ENCODE measurements at regions not wholly inside any gene's neighbourhood (a gene's known extent, or its start where the extent isn't known, plus 50 kb on each side); places are given as distances from the start of the nearest gene placed in this dataset.

GRCh38 chr17:71535321-71535720 is 585.5 kb upstream of the SOX9 start:
- Histone ChIP-seq H3K27ac (replicated peaks) (no peak overlapping the region), H3K36me3 (no peaks in the 10 kb centered on the region), H3K4me3 (no peak overlapping the region), H3K4me1 (no peaks in the 10 kb centered on the region), H3K9me3 (replicated peaks) (no peaks in the 10 kb centered on the region), H3K27me3 (ENCODE audit: low read depth) (peaks cover under 1% of the 10 kb centered on the region)
- intact Hi-C loops (cut with micrococcal nuclease) = no loop called here
- TF ChIP-seq, protein P1, sequence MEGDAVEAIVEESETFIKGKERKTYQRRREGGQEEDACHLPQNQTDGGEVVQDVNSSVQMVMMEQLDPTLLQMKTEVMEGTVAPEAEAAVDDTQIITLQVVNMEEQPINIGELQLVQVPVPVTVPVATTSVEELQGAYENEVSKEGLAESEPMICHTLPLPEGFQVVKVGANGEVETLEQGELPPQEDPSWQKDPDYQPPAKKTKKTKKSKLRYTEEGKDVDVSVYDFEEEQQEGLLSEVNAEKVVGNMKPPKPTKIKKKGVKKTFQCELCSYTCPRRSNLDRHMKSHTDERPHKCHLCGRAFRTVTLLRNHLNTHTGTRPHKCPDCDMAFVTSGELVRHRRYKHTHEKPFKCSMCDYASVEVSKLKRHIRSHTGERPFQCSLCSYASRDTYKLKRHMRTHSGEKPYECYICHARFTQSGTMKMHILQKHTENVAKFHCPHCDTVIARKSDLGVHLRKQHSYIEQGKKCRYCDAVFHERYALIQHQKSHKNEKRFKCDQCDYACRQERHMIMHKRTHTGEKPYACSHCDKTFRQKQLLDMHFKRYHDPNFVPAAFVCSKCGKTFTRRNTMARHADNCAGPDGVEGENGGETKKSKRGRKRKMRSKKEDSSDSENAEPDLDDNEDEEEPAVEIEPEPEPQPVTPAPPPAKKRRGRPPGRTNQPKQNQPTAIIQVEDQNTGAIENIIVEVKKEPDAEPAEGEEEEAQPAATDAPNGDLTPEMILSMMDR (IDR thresholded peaks at IDR 0.05; ENCODE audit: borderline replicate concordance) = no peak
- no peak for DNase-seq

DNA sequence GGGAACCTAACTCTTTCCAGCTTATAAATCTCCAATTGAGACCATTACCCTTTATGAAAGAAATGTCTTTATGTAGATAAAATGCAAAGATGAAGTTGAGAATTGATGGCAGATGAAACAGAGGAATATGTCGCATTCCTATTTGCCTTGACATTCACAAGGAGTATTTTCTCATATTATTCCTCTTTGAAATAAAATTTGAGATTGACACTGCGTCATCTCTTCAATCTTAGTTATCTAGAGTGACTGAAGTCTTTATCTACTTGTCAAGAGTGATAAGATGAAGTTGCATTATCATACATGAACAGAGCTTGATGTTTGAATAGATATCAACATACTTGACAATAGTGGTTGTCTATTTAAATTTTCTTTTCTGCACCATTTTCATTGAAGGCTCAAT is 574.4 kb upstream of the SOX9 start:
- intact Hi-C loops (cut with micrococcal nuclease) = no loop called here
- Histone ChIP-seq H3K27me3 (ENCODE audit: low read depth) (no peaks in the 10 kb centered on the region), H3K4me1 (no peaks in the 10 kb centered on the region), H3K27ac (replicated peaks) (no peak overlapping the region), H3K4me3 (no peak overlapping the region), H3K36me3 (no peaks in the 10 kb centered on the region), H3K9me3 (replicated peaks) (no peaks in the 10 kb centered on the region)
- no peak for DNase-seq
- TF ChIP-seq, protein P1 (IDR thresholded peaks at IDR 0.05; ENCODE audit: borderline replicate concordance) = no peak

- no peaks in the 10 kb centered on the region for H3K27me3 ChIP-seq (ENCODE audit: low read depth)
- no peaks in the 10 kb centered on the region for H3K9me3 ChIP-seq (replicated peaks)
- no peaks in the 10 kb centered on the region for H3K4me1 ChIP-seq
- H3K4me3 ChIP-seq = no peak overlapping the region
- intact Hi-C loops (cut with micrococcal nuclease) = no loop called here
- H3K27ac ChIP-seq (replicated peaks) = no peak overlapping the region
- no peak for DNase-seq
- TF ChIP-seq, protein P1 (IDR thresholded peaks at IDR 0.05; ENCODE audit: borderline replicate concordance) = no peak
- no peaks in the 10 kb centered on the region for H3K36me3 ChIP-seq
These were observed 572.9 kb upstream of the SOX9 start for GRCh38 chr17:71547904-71548303.

- H3K27me3 ChIP-seq (ENCODE audit: low read depth) = no peaks in the 10 kb centered on the region
- H3K4me1 ChIP-seq = no peaks in the 10 kb centered on the region
- intact Hi-C loops (cut with micrococcal nuclease) = no loop called here
- no peaks in the 10 kb centered on the region for H3K9me3 ChIP-seq (replicated peaks)
- H3K27ac ChIP-seq (replicated peaks) = no peak overlapping the region
- no peak overlapping the region for H3K4me3 ChIP-seq
- no peak for DNase-seq
- TF ChIP-seq, protein P1 (IDR thresholded peaks at IDR 0.05; ENCODE audit: borderline replicate concordance) = no peak
- no peaks in the 10 kb centered on the region for H3K36me3 ChIP-seq
These were observed 572.2 kb upstream of the SOX9 start for GRCh38 chr17:71548540-71549190.

DNA sequence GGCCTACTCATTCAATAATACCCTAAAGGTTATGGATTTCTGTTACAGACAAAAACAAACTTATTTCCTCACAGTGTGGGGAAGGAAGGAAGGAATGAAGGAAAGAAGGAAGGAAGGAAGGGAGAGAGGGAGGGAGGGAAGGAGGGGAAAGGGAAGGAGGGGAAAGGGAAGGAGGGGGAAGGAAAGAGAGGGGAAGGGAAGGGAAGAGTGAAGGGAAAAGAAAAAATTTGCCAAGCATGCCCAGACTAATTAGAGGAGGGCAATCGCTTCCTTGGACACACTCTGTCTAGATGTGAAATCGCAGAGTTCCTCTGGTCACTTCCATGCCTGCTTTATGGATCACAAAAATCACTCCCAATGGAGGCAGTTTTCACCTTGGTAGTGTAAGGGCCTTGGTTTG is 570.1 kb upstream of the SOX9 start:
- no peak overlapping the region for H3K27ac ChIP-seq (replicated peaks)
- no peaks in the 10 kb centered on the region for H3K27me3 ChIP-seq (ENCODE audit: low read depth)
- no peaks in the 10 kb centered on the region for H3K4me1 ChIP-seq
- intact Hi-C loops (cut with micrococcal nuclease) = no loop called here
- no peaks in the 10 kb centered on the region for H3K9me3 ChIP-seq (replicated peaks)
- no peak overlapping the region for H3K4me3 ChIP-seq
- TF ChIP-seq, protein P1 (IDR thresholded peaks at IDR 0.05; ENCODE audit: borderline replicate concordance) = no peak
- DNase-seq = no peak
- H3K36me3 ChIP-seq = no peaks in the 10 kb centered on the region
